GM23338 (cell line): ENCODE measurements at regions not wholly inside any gene's neighbourhood (a gene's known extent, or its start where the extent isn't known, plus 50 kb on each side); places are given as distances from the start of the nearest gene placed in this dataset.

Experiments used
- ATAC-seq: fragments of 200-7000 bp; cut with Tn5 transposase; 3 replicates; pipeline ENCODE4 v1.9.1; 2020
- DNase-seq: peaks from one replicate; pipeline ENCODE4 v3.0.0-alpha.2; 2015; ENCODE audit warnings: low spot score
- H2AFZ ChIP-seq: fragments of 200-600 bp; sonication (generic); 2 replicates; pipeline ENCODE4 v1.8.0; 2016; ENCODE audit warnings: antibody characterized with exemption, mild to moderate bottlenecking, moderate library complexity
- H3F3A ChIP-seq: fragments of 200-600 bp; sonication (generic); replicated peaks from 2 replicates; pipeline ENCODE4 v1.8.0; 2017; ENCODE audit warnings: antibody characterized with exemption, mixed run types, low read depth
- H3K27ac ChIP-seq: fragments of 200-600 bp; sonication (generic); 2 replicates; pipeline ENCODE4 v1.6.1; 2016; ENCODE audit warnings: low read depth
- H3K27me3 ChIP-seq: fragments of 200-600 bp; sonication (generic); 2 replicates; pipeline ENCODE4 v1.8.0; 2016; ENCODE audit warnings: mild to moderate bottlenecking, mixed run types, moderate library complexity; ENCODE audit not compliant: insufficient read depth
- H3K36me3 ChIP-seq: fragments of 200-600 bp; sonication (generic); 2 replicates; pipeline ENCODE4 v1.8.0; 2016; ENCODE audit warnings: mild to moderate bottlenecking; ENCODE audit not compliant: insufficient read depth
- H3K4me1 ChIP-seq: fragments of 200-600 bp; sonication (generic); 2 replicates; pipeline ENCODE4 v1.8.0; 2016; ENCODE audit warnings: mild to moderate bottlenecking, moderate library complexity; ENCODE audit not compliant: insufficient read depth
- H3K4me2 ChIP-seq: fragments of 200-600 bp; sonication (generic); 2 replicates; pipeline ENCODE4 v1.7.1; 2017; ENCODE audit warnings: mixed run types
- H3K4me3 ChIP-seq: fragments of 200-600 bp; sonication (generic); 2 replicates; pipeline ENCODE4 v1.6.1; 2016; ENCODE audit warnings: mixed run types
- H3K79me2 ChIP-seq: fragments of 200-600 bp; sonication (generic); replicated peaks from 2 replicates; pipeline ENCODE4 v1.8.0; 2017; ENCODE audit warnings: mild to moderate bottlenecking; ENCODE audit not compliant: insufficient read depth
- H3K9me2 ChIP-seq: fragments of 200-600 bp; sonication (generic); 2 replicates; pipeline ENCODE4 v1.8.0; 2017; ENCODE audit not compliant: insufficient read depth
- H4K20me1 ChIP-seq: fragments of 200-600 bp; sonication (generic); replicated peaks from 2 replicates; pipeline ENCODE4 v1.8.0; 2017; ENCODE audit warnings: mild to moderate bottlenecking; ENCODE audit not compliant: insufficient read depth
- H3K27ac Mint-ChIP-seq: 2 replicates; pipeline ENCODE4 v1.8.0; 2020; ENCODE audit warnings: inconsistent platforms, mild to moderate bottlenecking, moderate library complexity, mixed read lengths
- H3K27me3 Mint-ChIP-seq: 3 replicates; pipeline ENCODE4 v1.8.0; 2022; ENCODE audit warnings: low read depth, mild to moderate bottlenecking, moderate library complexity, mixed read lengths, inconsistent platforms; ENCODE audit not compliant: insufficient read depth, poor library complexity
- H3K36me3 Mint-ChIP-seq: 3 replicates; pipeline ENCODE4 v1.8.0; 2021; ENCODE audit warnings: low read depth, mild to moderate bottlenecking, inconsistent platforms, moderate library complexity, mixed read lengths
- H3K4me1 Mint-ChIP-seq: 3 replicates; pipeline ENCODE4 v1.8.0; 2020; ENCODE audit warnings: mild to moderate bottlenecking, inconsistent platforms, mixed read lengths
- H3K4me3 Mint-ChIP-seq: 3 replicates; pipeline ENCODE4 v1.8.0; 2021; ENCODE audit warnings: moderate library complexity, mild to moderate bottlenecking, inconsistent platforms, mixed read lengths
- H3K9me3 Mint-ChIP-seq: 3 replicates; pipeline ENCODE4 v1.8.0; 2020; ENCODE audit warnings: moderate library complexity, mild to moderate bottlenecking, inconsistent platforms, mixed read lengths
- CREB1 ChIP-seq: fragments of 250-450 bp; sonication (Bioruptor Pico); IDR thresholded peaks from 2 replicates; pipeline ENCODE4 v1.5.0; 2020; ENCODE audit warnings: low read depth, mild to moderate bottlenecking, moderate library complexity
- EZH2 ChIP-seq: fragments of 200-600 bp; sonication (generic); IDR thresholded peaks from one replicate; pipeline ENCODE4 v1.8.0; 2017; ENCODE audit warnings: antibody characterized with exemption, mild to moderate bottlenecking, low read depth; ENCODE audit not compliant: unreplicated experiment
- EZH2phosphoT487 ChIP-seq: fragments of 200-600 bp; sonication (generic); IDR thresholded peaks from one replicate; pipeline ENCODE4 v1.8.1; 2018; ENCODE audit warnings: antibody characterized with exemption; ENCODE audit not compliant: unreplicated experiment
- JUNB ChIP-seq: IDR thresholded peaks from one replicate; pipeline ENCODE4 v1.6.1; 2016; ENCODE audit warnings: antibody characterized with exemption; ENCODE audit not compliant: unreplicated experiment
- NANOG ChIP-seq: IDR thresholded peaks from 2 replicates; pipeline ENCODE4 v1.6.1; 2016; ENCODE audit warnings: antibody characterized with exemption, borderline replicate concordance
- POLR2AphosphoS5 ChIP-seq: IDR thresholded peaks from 2 replicates; pipeline ENCODE4 v1.6.1; 2016; ENCODE audit warnings: antibody characterized with exemption, low read depth
- STAT1 ChIP-seq: IDR thresholded peaks from one replicate; pipeline ENCODE4 v1.6.1; 2016; ENCODE audit warnings: antibody characterized with exemption; ENCODE audit not compliant: unreplicated experiment
- ZNF114 ChIP-seq: fragments of 250-450 bp; sonication (Bioruptor Pico); IDR thresholded peaks from 2 replicates; pipeline ENCODE4 v1.5.0; 2020; ENCODE audit warnings: mild to moderate bottlenecking, moderate library complexity
- ZNF331 ChIP-seq: fragments of 250-450 bp; sonication (Bioruptor Pico); IDR thresholded peaks from 2 replicates; pipeline ENCODE4 v1.5.0; 2020; ENCODE audit warnings: low read depth, mild to moderate bottlenecking, moderate library complexity
- TF ChIP-seq, protein P1 (sequence below): IDR thresholded peaks from one replicate; pipeline ENCODE4 v1.6.1; 2018; ENCODE audit warnings: antibody characterized with exemption; ENCODE audit not compliant: unreplicated experiment
- TF ChIP-seq, protein P2 (sequence below), 2 experiments: fragments of 200-600 bp in 1 of 2; sonication (generic) in 1 of 2; conservative IDR thresholded peaks; 2 replicates each; pipeline versions ENCODE4 v1.5.1 to v1.6.1; 2016 to 2017; ENCODE audit warnings: antibody characterized with exemption in 2 of 2, low read depth in 2 of 2, mild to moderate bottlenecking in 2 of 2, moderate library complexity in 1 of 2

DNA sequence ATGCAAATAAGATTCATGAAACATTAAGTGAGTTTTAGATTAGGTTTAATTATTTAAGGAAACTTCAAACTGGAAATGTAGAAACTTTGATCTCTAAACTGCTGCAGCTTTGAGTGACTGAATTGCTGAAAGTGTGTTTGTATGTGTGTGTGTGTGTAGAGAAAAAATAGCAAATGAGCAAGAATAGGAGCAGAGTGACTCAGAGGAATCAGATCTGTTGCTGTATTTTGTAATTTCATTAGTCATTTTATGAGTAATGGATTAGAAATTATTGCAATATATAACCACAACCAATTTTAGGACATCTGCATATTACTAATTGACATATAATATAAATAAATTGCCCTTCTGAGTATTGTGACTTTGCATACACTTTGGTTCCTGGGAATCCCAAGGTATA, 52.8 kb upstream of the SLC9A9 start:
- H3K27me3 ChIP-seq = no peaks in the 10 kb centered on the region
- H3K4me2 ChIP-seq = no peak overlapping the region
- peaks cover 5% of the 10 kb centered on the region; the same call in 2 of the 3 replicates for H3K4me1 Mint-ChIP-seq
- no peak for DNase-seq
- ATAC-seq = no peak
- no peaks in the 10 kb centered on the region for H3K79me2 ChIP-seq
- H3K27ac ChIP-seq = no peak overlapping the region
- H3K36me3 Mint-ChIP-seq = no peaks in the 10 kb centered on the region
- H3K4me1 ChIP-seq = no peaks in the 10 kb centered on the region
- no peak overlapping the region for H3K4me3 Mint-ChIP-seq
- peaks cover 4% of the 10 kb centered on the region; the same call in 1 of the 2 replicates for H3K9me2 ChIP-seq
- H2AFZ ChIP-seq = no peak overlapping the region
- H3K27me3 Mint-ChIP-seq = peaks cover 3% of the 10 kb centered on the region
- H3K27ac Mint-ChIP-seq = no peak overlapping the region
- H3F3A ChIP-seq = no peaks in the 10 kb centered on the region
- H3K9me3 Mint-ChIP-seq = no peaks in the 10 kb centered on the region
- H3K4me3 ChIP-seq = no peak overlapping the region
- TF ChIP-seq ZNF331 = no peak
- no peak for TF ChIP-seq EZH2phosphoT487
- no peak for TF ChIP-seq EZH2
- TF ChIP-seq NANOG = no peak
- TF ChIP-seq ZNF114 (CRISPR knock-in tag) = no peak
- TF ChIP-seq STAT1 = no peak
- TF ChIP-seq, protein P1, sequence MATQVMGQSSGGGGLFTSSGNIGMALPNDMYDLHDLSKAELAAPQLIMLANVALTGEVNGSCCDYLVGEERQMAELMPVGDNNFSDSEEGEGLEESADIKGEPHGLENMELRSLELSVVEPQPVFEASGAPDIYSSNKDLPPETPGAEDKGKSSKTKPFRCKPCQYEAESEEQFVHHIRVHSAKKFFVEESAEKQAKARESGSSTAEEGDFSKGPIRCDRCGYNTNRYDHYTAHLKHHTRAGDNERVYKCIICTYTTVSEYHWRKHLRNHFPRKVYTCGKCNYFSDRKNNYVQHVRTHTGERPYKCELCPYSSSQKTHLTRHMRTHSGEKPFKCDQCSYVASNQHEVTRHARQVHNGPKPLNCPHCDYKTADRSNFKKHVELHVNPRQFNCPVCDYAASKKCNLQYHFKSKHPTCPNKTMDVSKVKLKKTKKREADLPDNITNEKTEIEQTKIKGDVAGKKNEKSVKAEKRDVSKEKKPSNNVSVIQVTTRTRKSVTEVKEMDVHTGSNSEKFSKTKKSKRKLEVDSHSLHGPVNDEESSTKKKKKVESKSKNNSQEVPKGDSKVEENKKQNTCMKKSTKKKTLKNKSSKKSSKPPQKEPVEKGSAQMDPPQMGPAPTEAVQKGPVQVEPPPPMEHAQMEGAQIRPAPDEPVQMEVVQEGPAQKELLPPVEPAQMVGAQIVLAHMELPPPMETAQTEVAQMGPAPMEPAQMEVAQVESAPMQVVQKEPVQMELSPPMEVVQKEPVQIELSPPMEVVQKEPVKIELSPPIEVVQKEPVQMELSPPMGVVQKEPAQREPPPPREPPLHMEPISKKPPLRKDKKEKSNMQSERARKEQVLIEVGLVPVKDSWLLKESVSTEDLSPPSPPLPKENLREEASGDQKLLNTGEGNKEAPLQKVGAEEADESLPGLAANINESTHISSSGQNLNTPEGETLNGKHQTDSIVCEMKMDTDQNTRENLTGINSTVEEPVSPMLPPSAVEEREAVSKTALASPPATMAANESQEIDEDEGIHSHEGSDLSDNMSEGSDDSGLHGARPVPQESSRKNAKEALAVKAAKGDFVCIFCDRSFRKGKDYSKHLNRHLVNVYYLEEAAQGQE = no peak
- TF ChIP-seq CREB1 (CRISPR knock-in tag) = no peak
- TF ChIP-seq, protein P2, sequence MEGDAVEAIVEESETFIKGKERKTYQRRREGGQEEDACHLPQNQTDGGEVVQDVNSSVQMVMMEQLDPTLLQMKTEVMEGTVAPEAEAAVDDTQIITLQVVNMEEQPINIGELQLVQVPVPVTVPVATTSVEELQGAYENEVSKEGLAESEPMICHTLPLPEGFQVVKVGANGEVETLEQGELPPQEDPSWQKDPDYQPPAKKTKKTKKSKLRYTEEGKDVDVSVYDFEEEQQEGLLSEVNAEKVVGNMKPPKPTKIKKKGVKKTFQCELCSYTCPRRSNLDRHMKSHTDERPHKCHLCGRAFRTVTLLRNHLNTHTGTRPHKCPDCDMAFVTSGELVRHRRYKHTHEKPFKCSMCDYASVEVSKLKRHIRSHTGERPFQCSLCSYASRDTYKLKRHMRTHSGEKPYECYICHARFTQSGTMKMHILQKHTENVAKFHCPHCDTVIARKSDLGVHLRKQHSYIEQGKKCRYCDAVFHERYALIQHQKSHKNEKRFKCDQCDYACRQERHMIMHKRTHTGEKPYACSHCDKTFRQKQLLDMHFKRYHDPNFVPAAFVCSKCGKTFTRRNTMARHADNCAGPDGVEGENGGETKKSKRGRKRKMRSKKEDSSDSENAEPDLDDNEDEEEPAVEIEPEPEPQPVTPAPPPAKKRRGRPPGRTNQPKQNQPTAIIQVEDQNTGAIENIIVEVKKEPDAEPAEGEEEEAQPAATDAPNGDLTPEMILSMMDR (conservative IDR thresholded peaks at IDR 0.05; ENCODE audit: low read depth in 2 of 2) = no peak
- no peak for TF ChIP-seq JUNB
- no peak for TF ChIP-seq POLR2AphosphoS5
- H3K36me3 ChIP-seq = no peaks in the 10 kb centered on the region
- no peaks in the 10 kb centered on the region for H4K20me1 ChIP-seq

DNA sequence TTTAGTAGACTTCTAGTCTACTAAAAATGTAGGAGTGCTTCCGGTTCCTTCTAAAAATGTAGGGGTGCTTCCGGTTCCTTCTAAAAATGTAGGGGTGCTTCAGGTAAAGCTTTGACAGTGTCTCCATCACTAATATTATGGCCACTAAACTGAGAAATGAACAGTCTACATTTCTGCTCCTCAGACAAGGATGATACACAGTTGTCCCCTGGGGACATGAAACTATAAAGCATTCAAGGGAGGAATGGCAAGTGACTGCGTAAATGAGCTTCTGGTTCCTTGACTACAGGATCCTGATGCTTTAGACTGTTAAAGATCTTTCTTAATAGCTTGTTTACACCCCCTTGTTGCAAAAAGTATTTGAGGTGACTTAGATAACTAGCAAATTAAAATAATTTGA, 53.9 kb upstream of the SLC9A9 start:
- no peaks in the 10 kb centered on the region for H3K36me3 Mint-ChIP-seq
- DNase-seq (no peak), ATAC-seq (no peak)
- H3K4me1 Mint-ChIP-seq = peaks cover 5% of the 10 kb centered on the region; the same call in 2 of the 3 replicates
- Histone ChIP-seq H3K36me3 (no peaks in the 10 kb centered on the region), H2AFZ (no peak overlapping the region), H3K4me3 (no peak overlapping the region), H3K4me1 (no peaks in the 10 kb centered on the region), H3K27me3 (no peaks in the 10 kb centered on the region), H3K27ac (no peak overlapping the region), H4K20me1 (no peaks in the 10 kb centered on the region), H3K9me2 (peaks cover 4% of the 10 kb centered on the region; the same call in 1 of the 2 replicates), H3K4me2 (no peak overlapping the region), H3F3A (no peaks in the 10 kb centered on the region), H3K79me2 (no peaks in the 10 kb centered on the region)
- no peaks in the 10 kb centered on the region for H3K9me3 Mint-ChIP-seq
- H3K4me3 Mint-ChIP-seq = no peak overlapping the region
- H3K27ac Mint-ChIP-seq = no peak overlapping the region
- peaks cover 2% of the 10 kb centered on the region for H3K27me3 Mint-ChIP-seq
- TF ChIP-seq, protein P1 = no peak
